HS-5 (cell line): ENCODE measurements at regions not wholly inside any gene's neighbourhood (a gene's known extent, or its start where the extent isn't known, plus 50 kb on each side); places are given as distances from the start of the nearest gene placed in this dataset.

Experiments used
- DNase-seq: peaks from one replicate; pipeline ENCODE4 v3.0.0-alpha.2; 2012; ENCODE audit warnings: low read depth

- DNase-seq, result no peak
These were observed 424.2 kb upstream of the WWC1 start for GRCh38 chr5:167867281-167867680.

GRCh38 chr5:167869125-167869524 is 422.3 kb upstream of the WWC1 start:
- DNase-seq, result no peak

GRCh38 chr5:167870055-167870454 is 421.4 kb upstream of the WWC1 start:
- peak; percentile 25 for DNase-seq

- DNase-seq, result no peak
These were observed 420.4 kb upstream of the WWC1 start for GRCh38 chr5:167871091-167871490.

GRCh38 chr5:167872791-167873190 is 418.7 kb upstream of the WWC1 start:
- DNase-seq, result no peak

GRCh38 chr5:167877114-167877722 is 414.2 kb upstream of the WWC1 start:
- DNase-seq, result no peak

GRCh38 chr5:167877924-167878323 is 413.5 kb upstream of the WWC1 start:
- DNase-seq, result no peak

GRCh38 chr5:167880420-167880819 is 411.0 kb upstream of the WWC1 start:
- DNase-seq, result peak; percentile 39

- DNase-seq, result no peak
These were observed 410.4 kb upstream of the WWC1 start for GRCh38 chr5:167881041-167881440.

- no peak for DNase-seq
These were observed 405.2 kb upstream of the WWC1 start for GRCh38 chr5:167886196-167886595.

- DNase-seq, result no peak
These were observed 403.1 kb upstream of the WWC1 start for GRCh38 chr5:167888393-167888792.

- DNase-seq, result no peak
These were observed 402.2 kb upstream of the WWC1 start for GRCh38 chr5:167889276-167889675.

GRCh38 chr5:167892352-167893115 is 398.9 kb upstream of the WWC1 start:
- no peak for DNase-seq

GRCh38 chr5:167893271-167893670 is 398.2 kb upstream of the WWC1 start:
- DNase-seq, result no peak

- no peak for DNase-seq
These were observed 396.6 kb upstream of the WWC1 start for GRCh38 chr5:167894631-167895472.

- DNase-seq, result no peak
These were observed 395.4 kb upstream of the WWC1 start for GRCh38 chr5:167895899-167896659.

- no peak for DNase-seq
These were observed 394.6 kb upstream of the WWC1 start for GRCh38 chr5:167896814-167897213.

GRCh38 chr5:167897371-167897770 is 394.1 kb upstream of the WWC1 start:
- DNase-seq, result no peak

- no peak for DNase-seq
These were observed 392.9 kb upstream of the WWC1 start for GRCh38 chr5:167898361-167899042.

GRCh38 chr5:167899490-167900070 is 391.9 kb upstream of the WWC1 start:
- peak; percentile 41 for DNase-seq

- DNase-seq, result no peak
These were observed 391.0 kb upstream of the WWC1 start for GRCh38 chr5:167900340-167900935.
